ENCODE measurements at regions not wholly inside any gene's neighbourhood (a gene's known extent, or its start where the extent isn't known, plus 50 kb on each side); places are given as distances from the start of the nearest gene placed in this dataset.
"Not testable (repeated sequence)": the region's sequence is repeated elsewhere in the genome, so short reads cannot be mapped to it uniquely, and the experiment has no call there.

GRCh38 chr5:3147405-3147804 lies 395.9 kb upstream of the IRX2 start:
- H3K56ac ChIP-seq (replicated peaks; ENCODE audit: insufficient read length, low read depth, low read length); H3K36me3 ChIP-seq (ENCODE audit: control insufficient read depth in 2 of 4, insufficient read depth in 4 of 4, low read length in 3 of 4); CTCF ChIA-PET (ENCODE audit: partially characterized antibody): not testable (repeated sequence)

More at GRCh38 chr5:3147405-3147804, 395.9 kb upstream of the IRX2 start:
- H3K9me3 ChIP-seq (ENCODE audit: insufficient read depth in 2 of 2, low read depth in 1 of 2, low read length in 1 of 2); POLR2A ChIA-PET (ENCODE audit: partially characterized antibody); H4K20me1 ChIP-seq (replicated peaks in 1 of 2; ENCODE audit: control insufficient read depth in 1 of 2, insufficient read depth in 2 of 2, low read length in 2 of 2); H3K9ac ChIP-seq (replicated peaks in 1 of 4; ENCODE audit: extremely low read depth in 1 of 4, low read depth in 3 of 4, low read length in 3 of 4); H3K79me1 ChIP-seq (ENCODE audit: low read depth, low read length); H3K14ac ChIP-seq (ENCODE audit: insufficient read length); H2AK5ac ChIP-seq (ENCODE audit: low read depth, low read length); H3K4me1 ChIP-seq (replicated peaks in 1 of 4; ENCODE audit: control insufficient read depth in 3 of 4, insufficient read depth in 4 of 4, low read length in 3 of 4); H4K91ac ChIP-seq (replicated peaks; ENCODE audit: insufficient read length, low read length); H3K4me2 ChIP-seq (ENCODE audit: insufficient read depth in 1 of 2, low read depth in 2 of 2, low read length in 2 of 2); H3K23me2 ChIP-seq (ENCODE audit: low read depth, low read length); DNase-seq (ENCODE audit: low read depth in 1 of 2, low spot score in 2 of 2); H3K23ac ChIP-seq (ENCODE audit: insufficient read length); FAIRE-seq; H2BK5ac ChIP-seq (ENCODE audit: low read depth, low read length); H3K4me3 ChIP-seq (ENCODE audit: extremely low read depth in 1 of 4, insufficient read depth in 2 of 4, low read depth in 3 of 4, low read length in 4 of 4); H4K5ac ChIP-seq (ENCODE audit: insufficient read length, low read depth, low read length); H2BK20ac ChIP-seq (ENCODE audit: low read length); H2BK15ac ChIP-seq (ENCODE audit: low read length); H3K4ac ChIP-seq (replicated peaks; ENCODE audit: insufficient read length, low read depth, low read length); H3K27ac ChIP-seq (ENCODE audit: low read depth, low read length); H2BK120ac ChIP-seq (replicated peaks; ENCODE audit: low read depth, low read length); H2AFZ ChIP-seq (ENCODE audit: low read length); H3K79me2 ChIP-seq (ENCODE audit: control insufficient read depth in 1 of 2, insufficient read depth in 2 of 2, low read length in 2 of 2); H3K27me3 ChIP-seq (replicated peaks in 1 of 4; ENCODE audit: control insufficient read depth in 3 of 4, extremely low read depth in 1 of 4, insufficient read depth in 3 of 4, low read length in 3 of 4); H2BK12ac ChIP-seq (ENCODE audit: low read depth, low read length); H3K18ac ChIP-seq (ENCODE audit: extremely low read depth, low read length); H4K8ac ChIP-seq (ENCODE audit: extremely low read depth, insufficient read depth, low read length): not testable (repeated sequence)
- WGBS, 2 experiments (ENCODE audit: extremely low coverage in 1 of 2, insufficient coverage in 1 of 2, insufficient read length in 1 of 2, insufficient replicate concordance in 2 of 2, low coverage in 1 of 2, low lambda C conversion rate in 2 of 2, missing lambda C conversion rate in 1 of 2): 93% methylated on average over 1 of the region's 1 CpG; no CpG with 5 or more reads in 1 of the 2 experiments
